HL-60 (cell line): ENCODE measurements at regions not wholly inside any gene's neighbourhood (a gene's known extent, or its start where the extent isn't known, plus 50 kb on each side); places are given as distances from the start of the nearest gene placed in this dataset.

Experiments
- DNase-seq, 2 experiments: peaks; one replicate each; pipeline ENCODE4 v3.0.0-alpha.2; 2010 to 2020; ENCODE audit warnings: low read depth in 1 of 2, low spot score in 1 of 2
- H3K27ac ChIP-seq: fragments of 250-450 bp; sonication (Bioruptor Pico); replicated peaks from 2 replicates; pipeline ENCODE4 v1.5.1; 2020; ENCODE audit warnings: mild to moderate bottlenecking, moderate library complexity
- H3K27me3 ChIP-seq: fragments of 250-450 bp; sonication (Bioruptor Pico); 2 replicates; pipeline ENCODE4 v1.5.1; 2021; ENCODE audit warnings: mild to moderate bottlenecking, moderate library complexity; ENCODE audit not compliant: insufficient read depth, poor library complexity, severe bottlenecking
- H3K4me3 ChIP-seq: replicated peaks from 2 replicates; pipeline ENCODE4 v1.5.1; 2011; ENCODE audit warnings: mild to moderate bottlenecking, control low read depth, low read length; ENCODE audit not compliant: insufficient read depth
- GABPA ChIP-seq: IDR thresholded peaks from 2 replicates; pipeline ENCODE4 v1.6.1; 2012; ENCODE audit warnings: low read depth
- POLR2AphosphoS5 ChIP-seq: IDR thresholded peaks from 2 replicates; pipeline ENCODE4 v1.6.1; 2012; ENCODE audit warnings: low read depth
- SPI1 ChIP-seq: IDR thresholded peaks from 2 replicates; pipeline ENCODE4 v1.6.1; 2012; ENCODE audit warnings: low read depth, mild to moderate bottlenecking, borderline replicate concordance
- TF ChIP-seq, protein P1 (sequence below): IDR thresholded peaks from one replicate; pipeline ENCODE4 v1.5.1; 2011; ENCODE audit warnings: low read length, control low read depth, inconsistent platforms; ENCODE audit not compliant: insufficient read depth
- TF ChIP-seq, protein P2 (sequence below): IDR thresholded peaks from 2 replicates; pipeline ENCODE4 v1.6.1; 2012; ENCODE audit warnings: low read depth; ENCODE audit not compliant: insufficient replicate concordance

DNA sequence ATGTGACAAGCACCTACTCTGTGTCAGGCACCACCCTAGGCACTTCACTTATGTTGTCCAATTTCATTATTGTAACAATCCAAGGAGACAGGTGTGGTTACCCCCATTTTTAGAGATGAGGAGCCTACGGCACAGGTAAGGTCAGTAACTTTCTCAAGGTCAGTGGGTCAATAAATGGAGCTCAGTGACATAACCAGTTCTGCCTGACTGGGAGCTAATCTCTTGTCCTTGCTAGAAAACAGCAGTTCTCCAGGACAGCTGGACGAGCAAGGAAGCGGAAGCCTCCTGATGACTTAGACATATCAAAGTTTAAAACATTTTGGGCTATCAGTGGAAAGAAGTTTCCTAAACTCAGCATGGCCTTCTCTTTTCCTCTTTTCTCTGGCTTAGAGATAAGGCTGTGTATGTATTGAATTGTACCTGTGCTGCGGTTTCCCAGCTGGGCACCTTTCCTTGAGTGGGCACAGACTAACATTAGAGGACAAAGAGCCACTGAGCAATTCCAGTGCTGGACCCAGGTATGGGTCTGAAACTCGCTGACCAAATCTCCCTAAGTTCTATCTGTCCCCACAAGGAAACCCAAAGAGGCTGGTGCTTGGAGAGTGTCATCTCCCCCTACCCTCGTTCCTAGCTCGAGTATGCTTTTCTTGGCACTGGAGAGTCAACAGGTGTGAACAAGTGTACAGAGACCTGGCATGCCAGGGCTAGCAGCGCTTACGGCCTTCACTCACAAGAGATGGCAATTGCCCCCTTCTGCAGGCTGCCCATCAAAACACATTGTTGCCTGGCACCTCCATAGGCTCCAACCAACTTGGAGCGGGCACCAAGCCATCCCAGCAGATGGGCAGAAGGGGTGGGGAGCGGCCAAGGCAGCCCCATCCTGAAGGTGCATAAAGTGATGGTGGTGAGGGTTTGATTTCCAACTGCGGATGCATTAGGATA is 456.1 kb upstream of the PROX1 start:
- TF ChIP-seq, protein P1, sequence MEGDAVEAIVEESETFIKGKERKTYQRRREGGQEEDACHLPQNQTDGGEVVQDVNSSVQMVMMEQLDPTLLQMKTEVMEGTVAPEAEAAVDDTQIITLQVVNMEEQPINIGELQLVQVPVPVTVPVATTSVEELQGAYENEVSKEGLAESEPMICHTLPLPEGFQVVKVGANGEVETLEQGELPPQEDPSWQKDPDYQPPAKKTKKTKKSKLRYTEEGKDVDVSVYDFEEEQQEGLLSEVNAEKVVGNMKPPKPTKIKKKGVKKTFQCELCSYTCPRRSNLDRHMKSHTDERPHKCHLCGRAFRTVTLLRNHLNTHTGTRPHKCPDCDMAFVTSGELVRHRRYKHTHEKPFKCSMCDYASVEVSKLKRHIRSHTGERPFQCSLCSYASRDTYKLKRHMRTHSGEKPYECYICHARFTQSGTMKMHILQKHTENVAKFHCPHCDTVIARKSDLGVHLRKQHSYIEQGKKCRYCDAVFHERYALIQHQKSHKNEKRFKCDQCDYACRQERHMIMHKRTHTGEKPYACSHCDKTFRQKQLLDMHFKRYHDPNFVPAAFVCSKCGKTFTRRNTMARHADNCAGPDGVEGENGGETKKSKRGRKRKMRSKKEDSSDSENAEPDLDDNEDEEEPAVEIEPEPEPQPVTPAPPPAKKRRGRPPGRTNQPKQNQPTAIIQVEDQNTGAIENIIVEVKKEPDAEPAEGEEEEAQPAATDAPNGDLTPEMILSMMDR, result no peak
- no peak for TF ChIP-seq POLR2AphosphoS5
- TF ChIP-seq, protein P2, sequence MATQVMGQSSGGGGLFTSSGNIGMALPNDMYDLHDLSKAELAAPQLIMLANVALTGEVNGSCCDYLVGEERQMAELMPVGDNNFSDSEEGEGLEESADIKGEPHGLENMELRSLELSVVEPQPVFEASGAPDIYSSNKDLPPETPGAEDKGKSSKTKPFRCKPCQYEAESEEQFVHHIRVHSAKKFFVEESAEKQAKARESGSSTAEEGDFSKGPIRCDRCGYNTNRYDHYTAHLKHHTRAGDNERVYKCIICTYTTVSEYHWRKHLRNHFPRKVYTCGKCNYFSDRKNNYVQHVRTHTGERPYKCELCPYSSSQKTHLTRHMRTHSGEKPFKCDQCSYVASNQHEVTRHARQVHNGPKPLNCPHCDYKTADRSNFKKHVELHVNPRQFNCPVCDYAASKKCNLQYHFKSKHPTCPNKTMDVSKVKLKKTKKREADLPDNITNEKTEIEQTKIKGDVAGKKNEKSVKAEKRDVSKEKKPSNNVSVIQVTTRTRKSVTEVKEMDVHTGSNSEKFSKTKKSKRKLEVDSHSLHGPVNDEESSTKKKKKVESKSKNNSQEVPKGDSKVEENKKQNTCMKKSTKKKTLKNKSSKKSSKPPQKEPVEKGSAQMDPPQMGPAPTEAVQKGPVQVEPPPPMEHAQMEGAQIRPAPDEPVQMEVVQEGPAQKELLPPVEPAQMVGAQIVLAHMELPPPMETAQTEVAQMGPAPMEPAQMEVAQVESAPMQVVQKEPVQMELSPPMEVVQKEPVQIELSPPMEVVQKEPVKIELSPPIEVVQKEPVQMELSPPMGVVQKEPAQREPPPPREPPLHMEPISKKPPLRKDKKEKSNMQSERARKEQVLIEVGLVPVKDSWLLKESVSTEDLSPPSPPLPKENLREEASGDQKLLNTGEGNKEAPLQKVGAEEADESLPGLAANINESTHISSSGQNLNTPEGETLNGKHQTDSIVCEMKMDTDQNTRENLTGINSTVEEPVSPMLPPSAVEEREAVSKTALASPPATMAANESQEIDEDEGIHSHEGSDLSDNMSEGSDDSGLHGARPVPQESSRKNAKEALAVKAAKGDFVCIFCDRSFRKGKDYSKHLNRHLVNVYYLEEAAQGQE, result no peak
- no peak for TF ChIP-seq SPI1
- TF ChIP-seq GABPA, result no peak
- no peak overlapping the region for H3K27ac ChIP-seq
- no peak for DNase-seq
- H3K27me3 ChIP-seq, result no peaks in the 10 kb centered on the region
- H3K4me3 ChIP-seq, result no peak overlapping the region

DNA sequence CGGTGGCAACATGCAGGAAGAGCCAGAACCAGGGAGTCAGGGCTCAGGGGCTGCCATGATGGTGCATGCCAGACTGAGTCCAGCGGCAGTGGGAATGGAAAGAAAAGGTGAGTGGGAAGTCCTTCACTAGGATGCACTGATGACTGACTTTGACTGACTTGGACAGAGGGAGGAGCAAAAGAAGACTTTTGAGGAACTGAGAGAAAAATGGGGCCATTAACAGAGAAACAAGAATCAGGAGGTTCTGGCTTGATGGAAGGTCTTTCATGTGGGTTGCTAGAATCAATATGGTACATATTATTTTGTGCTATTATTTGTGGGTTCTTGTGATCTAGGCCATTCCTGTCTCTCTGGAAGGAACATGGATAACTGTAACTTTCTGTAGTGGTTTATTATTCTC is 454.6 kb upstream of the PROX1 start:
- no peak for DNase-seq
- no peak overlapping the region for H3K4me3 ChIP-seq
- TF ChIP-seq, protein P1, result no peak
- no peak for TF ChIP-seq POLR2AphosphoS5
- TF ChIP-seq SPI1, result no peak
- no peak for TF ChIP-seq GABPA
- TF ChIP-seq, protein P2, result no peak

GRCh38 chr1:213535679-213536078 is 452.1 kb upstream of the PROX1 start:
- TF ChIP-seq SPI1 (no peak), POLR2AphosphoS5 (no peak), GABPA (no peak)
- TF ChIP-seq, protein P2, result no peak
- TF ChIP-seq, protein P1, result no peak
- no peak for DNase-seq
- no peak overlapping the region for H3K4me3 ChIP-seq
- H3K27me3 ChIP-seq, result no peaks in the 10 kb centered on the region
- H3K27ac ChIP-seq, result no peak overlapping the region

More for the DNA sequence above, 454.6 kb upstream of the PROX1 start:
- Histone ChIP-seq H3K27me3 (no peaks in the 10 kb centered on the region), H3K27ac (no peak overlapping the region)
